HCT116 (cell line): ENCODE measurements at regions not wholly inside any gene's neighbourhood (a gene's known extent, or its start where the extent isn't known, plus 50 kb on each side); places are given as distances from the start of the nearest gene placed in this dataset.

ENCODE experiments used
- ATAC-seq: fragments of 200-7000 bp; cut with Tn5 transposase; 2 replicates; pipeline ENCODE4 v1.9.1; 2020; ENCODE audit warnings: mild to moderate bottlenecking, moderate library complexity
- BruUV-seq: library from RNA; stranded (reverse); fragments of 400-500 nt; replicated peaks from 2 replicates; lab custom pipeline; 2021; lab: Mats Ljungman, UMichigan
- CTCF ChIA-PET: fragments of 300-600 bp; sonication (Branson Sonifier 250); formaldehyde crosslinking; loops from one replicate; lab custom pipeline; 2021; ENCODE audit warnings: antibody characterized with exemption; lab: Charles Lee
- POLR2A ChIA-PET: fragments of 300-600, 350-600 bp; sonication (Branson Sonifier 250); formaldehyde crosslinking; loops from one replicate; lab custom pipeline; 2021; ENCODE audit warnings: antibody characterized with exemption; lab: Charles Lee
- RAD21 ChIA-PET, 2 experiments: fragments of 300-600 bp; sonication (Branson Sonifier 250); formaldehyde crosslinking; loops; one replicate each; lab custom pipeline; 2023; ENCODE audit warnings: low total read pairs in 2 of 2; ENCODE audit not compliant: uncharacterized antibody in 2 of 2, unreplicated experiment in 2 of 2, low non-redundant PET in 1 of 2; lab: Charles Lee
- DNase-seq: peaks from one replicate; pipeline ENCODE4 v3.0.0-alpha.2; 2010; ENCODE audit warnings: low read depth, low spot score
- H2AFZ ChIP-seq: fragments of 200-600 bp; shearing (Covaris generic), sonication (generic); 2 replicates; pipeline ENCODE4 v1.6.1; 2017; ENCODE audit warnings: low read depth, mixed run types, mixed read lengths, antibody characterized with exemption, low read length; ENCODE audit not compliant: poor library complexity, severe bottlenecking
- H3K27ac ChIP-seq: 2 replicates; pipeline ENCODE4 v1.5.1; 2012; ENCODE audit warnings: low read depth, low read length
- H3K27me3 ChIP-seq: fragments of 200-600 bp; sonication (generic); 2 replicates; pipeline ENCODE4 v1.6.1; 2016; ENCODE audit warnings: mixed run types, low read length, mixed read lengths; ENCODE audit not compliant: insufficient read depth
- H3K36me3 ChIP-seq, 2 experiments: fragments of 200-500 bp in 1 of 2; fragments of 200-600 bp in 1 of 2; sonication (Bioruptor generic) in 1 of 2; sonication (generic) in 1 of 2; 2 replicates each; pipeline versions ENCODE4 v1.5.1 to v1.6.1; 2014 to 2016; ENCODE audit warnings: low read length in 2 of 2, inconsistent platforms in 1 of 2, mixed read lengths in 1 of 2, mixed run types in 1 of 2; ENCODE audit not compliant: insufficient read depth in 2 of 2, control insufficient read depth in 1 of 2
- H3K4me1 ChIP-seq, 2 experiments: fragments of 200-600 bp in 1 of 2; sonication (generic) in 1 of 2; 2 replicates each; pipeline versions ENCODE4 v1.5.1 to v1.6.1; 2012 to 2017; ENCODE audit warnings: low read length in 2 of 2, inconsistent platforms in 1 of 2, mild to moderate bottlenecking in 1 of 2, mixed read lengths in 1 of 2, mixed run types in 1 of 2, moderate library complexity in 1 of 2; ENCODE audit not compliant: insufficient read depth in 2 of 2, control insufficient read depth in 1 of 2
- H3K4me2 ChIP-seq: fragments of 200-600 bp; sonication (generic); 2 replicates; pipeline ENCODE4 v1.6.1; 2017; ENCODE audit warnings: mixed run types, low read length, mixed read lengths
- H3K4me3 ChIP-seq, 2 experiments: fragments of 200-600 bp in 1 of 2; sonication (generic) in 1 of 2; replicated peaks in 1 of 2; 2 replicates each; pipeline ENCODE4 v1.5.1; 2011 to 2016; ENCODE audit warnings: low read length in 2 of 2, control low read depth in 1 of 2, low read depth in 1 of 2, mild to moderate bottlenecking in 1 of 2, mixed read lengths in 1 of 2, mixed run types in 1 of 2
- H3K79me2 ChIP-seq: fragments of 200-600 bp; sonication (generic); 2 replicates; pipeline ENCODE4 v1.6.1; 2017; ENCODE audit warnings: mild to moderate bottlenecking, mixed run types, low read length, moderate library complexity, mixed read lengths; ENCODE audit not compliant: insufficient read depth
- H3K9ac ChIP-seq: fragments of 200-600 bp; sonication (generic); 2 replicates; pipeline ENCODE4 v1.6.1; 2016; ENCODE audit warnings: low read length, mixed read lengths
- H3K9me2 ChIP-seq: fragments of 200-600 bp; sonication (generic), shearing (Covaris generic); 2 replicates; pipeline ENCODE4 v1.6.1; 2017; ENCODE audit warnings: mixed run types, mild to moderate bottlenecking, moderate library complexity; ENCODE audit not compliant: insufficient read depth
- H3K9me3 ChIP-seq, 2 experiments: fragments of 200-500 bp in 1 of 2; fragments of 200-600 bp in 1 of 2; sonication (Bioruptor generic) in 1 of 2; sonication (generic) in 1 of 2; 2 replicates each; pipeline ENCODE4 v1.6.1; 2014 to 2017; ENCODE audit warnings: low read length in 2 of 2, mixed read lengths in 2 of 2, inconsistent platforms in 1 of 2, low read depth in 1 of 2, mild to moderate bottlenecking in 1 of 2, mixed run types in 1 of 2, moderate library complexity in 1 of 2; ENCODE audit not compliant: control insufficient read depth in 1 of 2, insufficient read depth in 1 of 2
- H4K20me1 ChIP-seq: fragments of 200-600 bp; sonication (generic), shearing (Covaris generic); 2 replicates; pipeline ENCODE4 v1.6.1; 2017; ENCODE audit warnings: mixed run types, mild to moderate bottlenecking, moderate library complexity; ENCODE audit not compliant: insufficient read depth
- CBX3 ChIP-seq: IDR thresholded peaks from 2 replicates; pipeline ENCODE4 v1.6.1; 2012; ENCODE audit warnings: low read depth
- CEBPB ChIP-seq: IDR thresholded peaks from 2 replicates; pipeline ENCODE4 v1.6.1; 2012; ENCODE audit warnings: low read depth
- ELF1 ChIP-seq: IDR thresholded peaks from 2 replicates; pipeline ENCODE4 v1.6.1; 2012; ENCODE audit warnings: low read depth, borderline replicate concordance
- EZH2 ChIP-seq: fragments of 200-600 bp; sonication (generic); IDR thresholded peaks from 2 replicates; pipeline ENCODE4 v1.6.1; 2017; ENCODE audit warnings: antibody characterized with exemption, mixed run types
- POLR2AphosphoS5 ChIP-seq: IDR thresholded peaks from 2 replicates; pipeline ENCODE4 v1.6.1; 2011; ENCODE audit warnings: mild to moderate bottlenecking, low read depth, low read length, moderate library complexity
- RAD21 ChIP-seq: IDR thresholded peaks from 2 replicates; pipeline ENCODE4 v1.6.1; 2012; ENCODE audit warnings: low read depth, mild to moderate bottlenecking
- REST ChIP-seq: IDR thresholded peaks from 2 replicates; pipeline ENCODE4 v1.6.1; 2012; ENCODE audit warnings: low read depth
- SIN3A ChIP-seq: IDR thresholded peaks from 2 replicates; pipeline ENCODE4 v1.6.1; 2012; ENCODE audit warnings: low read depth
- SRF ChIP-seq: IDR thresholded peaks from 2 replicates; pipeline ENCODE4 v1.6.1; 2012; ENCODE audit warnings: low read depth
- ZNF274 ChIP-seq: fragments of 200-500 bp; sonication (Bioruptor generic); IDR thresholded peaks from 2 replicates; pipeline ENCODE4 v1.6.1; 2014; ENCODE audit warnings: mild to moderate bottlenecking, low read depth, low read length, inconsistent platforms
- intact Hi-C: fragments of 100-400 bp; cut with micrococcal nuclease; formaldehyde crosslinking; loops from 2 replicates; pipeline ENCODE4 v1.10.0; 2022

- Histone ChIP-seq H3K9ac (no peak overlapping the region), H3K27ac (no peak overlapping the region), H4K20me1 (no peaks in the 10 kb centered on the region), H3K4me2 (no peak overlapping the region), H3K36me3 (no peaks in the 10 kb centered on the region), H2AFZ (no peak overlapping the region), H3K4me1 (peaks cover 0 to 16% of the 10 kb centered on the region in 2 experiments; a peak in 2 of 4 replicates), H3K79me2 (no peaks in the 10 kb centered on the region), H3K4me3 (no peak overlapping the region), H3K9me2 (no peaks in the 10 kb centered on the region), H3K27me3 (no peaks in the 10 kb centered on the region), H3K9me3 (no peaks in the 10 kb centered on the region)
- no peak for TF ChIP-seq RAD21
- no peak for TF ChIP-seq ZNF274
- no peak for TF ChIP-seq POLR2AphosphoS5
- TF ChIP-seq ELF1 = no peak
- no peak for TF ChIP-seq CEBPB
- TF ChIP-seq SIN3A = no peak
- no peak for TF ChIP-seq REST
- TF ChIP-seq CBX3 = no peak
- TF ChIP-seq EZH2 = no peak
- no peak for TF ChIP-seq SRF
- ATAC-seq = no peak
- BruUV-seq = no TSS peak
- POLR2A ChIA-PET = no interaction called here
- RAD21 ChIA-PET = no interaction called here
- intact Hi-C loops = no loop called here
- CTCF ChIA-PET = no interaction called here
- DNase-seq = no peak
These were observed 321.4 kb downstream of the CYP26B1 start for GRCh38 chr2:71826299-71826698.
